Adrenal gland (tissue), 5 donors: ENCODE measurements at regions not wholly inside any gene's neighbourhood (a gene's known extent, or its start where the extent isn't known, plus 50 kb on each side); places are given as distances from the start of the nearest gene placed in this dataset.

ENCODE experiments used
- POLR2A ChIP-seq, 2 donors: fragments of 450-650 bp; IDR thresholded peaks; one replicate each; pipeline ENCODE4 v1.6.1; 2017; ENCODE audit warnings: antibody characterized with exemption in 2 of 2, mild to moderate bottlenecking in 2 of 2, moderate library complexity in 1 of 2
- TF ChIP-seq, protein P1 (sequence below), 6 experiments: fragments of 450-650 bp in 4 of 6; fragments of 200-600 bp in 2 of 6; sonication (generic) in 1 of 6; IDR thresholded peaks; 1 replicate in 5 of 6; 2 replicates in 1 of 6; pipeline versions ENCODE4 v1.5.1 to v1.8.0; 2016 to 2021; ENCODE audit warnings: antibody characterized with exemption in 6 of 6, mild to moderate bottlenecking in 2 of 6, moderate library complexity in 1 of 6
- donor health status: DM: no; HTN: no; CAD: no.

DNA sequence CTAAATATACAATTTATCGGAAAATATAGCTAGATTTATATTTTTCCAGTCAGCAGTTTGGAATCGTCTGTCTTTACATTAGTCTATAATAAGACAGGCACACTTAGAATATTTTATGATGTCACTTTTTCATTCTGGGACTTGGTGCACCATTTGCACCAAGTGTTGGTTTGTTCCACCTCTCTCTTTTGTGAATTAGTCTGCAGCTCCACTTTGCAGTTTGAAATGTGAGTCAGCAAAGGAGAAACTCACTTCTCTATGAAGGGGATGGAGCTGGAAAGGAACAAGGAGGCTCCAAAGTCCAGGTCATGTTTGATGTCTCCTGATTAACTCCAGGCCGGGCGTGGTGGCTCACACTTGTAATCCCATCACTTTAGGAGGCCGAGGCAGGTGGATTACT lies 63.8 kb upstream of the RTN4 start:
- TF ChIP-seq, protein P1, sequence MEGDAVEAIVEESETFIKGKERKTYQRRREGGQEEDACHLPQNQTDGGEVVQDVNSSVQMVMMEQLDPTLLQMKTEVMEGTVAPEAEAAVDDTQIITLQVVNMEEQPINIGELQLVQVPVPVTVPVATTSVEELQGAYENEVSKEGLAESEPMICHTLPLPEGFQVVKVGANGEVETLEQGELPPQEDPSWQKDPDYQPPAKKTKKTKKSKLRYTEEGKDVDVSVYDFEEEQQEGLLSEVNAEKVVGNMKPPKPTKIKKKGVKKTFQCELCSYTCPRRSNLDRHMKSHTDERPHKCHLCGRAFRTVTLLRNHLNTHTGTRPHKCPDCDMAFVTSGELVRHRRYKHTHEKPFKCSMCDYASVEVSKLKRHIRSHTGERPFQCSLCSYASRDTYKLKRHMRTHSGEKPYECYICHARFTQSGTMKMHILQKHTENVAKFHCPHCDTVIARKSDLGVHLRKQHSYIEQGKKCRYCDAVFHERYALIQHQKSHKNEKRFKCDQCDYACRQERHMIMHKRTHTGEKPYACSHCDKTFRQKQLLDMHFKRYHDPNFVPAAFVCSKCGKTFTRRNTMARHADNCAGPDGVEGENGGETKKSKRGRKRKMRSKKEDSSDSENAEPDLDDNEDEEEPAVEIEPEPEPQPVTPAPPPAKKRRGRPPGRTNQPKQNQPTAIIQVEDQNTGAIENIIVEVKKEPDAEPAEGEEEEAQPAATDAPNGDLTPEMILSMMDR (IDR thresholded peaks at IDR 0.05) = no peak
- TF ChIP-seq POLR2A (IDR thresholded peaks at IDR 0.05) = no peak
